ENCODE measurements at regions not wholly inside any gene's neighbourhood (a gene's known extent, or its start where the extent isn't known, plus 50 kb on each side); places are given as distances from the start of the nearest gene placed in this dataset.

GRCh38 chr4:15373363-15373762, 54.5 kb upstream of the C1QTNF7 start:
- no peak for DNase-seq (ENCODE audit: low read depth in 2 of 2)

GRCh38 chr4:15374656-15375055, 53.2 kb upstream of the C1QTNF7 start:
- no peak for DNase-seq (ENCODE audit: low read depth in 2 of 2)

GRCh38 chr4:15375667-15376066, 52.2 kb upstream of the C1QTNF7 start:
- DNase-seq (ENCODE audit: low read depth in 2 of 2): no peak

GRCh38 chr4:15376145-15376544, 51.7 kb upstream of the C1QTNF7 start:
- no peak for DNase-seq (ENCODE audit: low read depth in 2 of 2)

GRCh38 chr4:15376594-15376993, 51.2 kb upstream of the C1QTNF7 start:
- DNase-seq (ENCODE audit: low read depth in 2 of 2): no peak
